Hepatocyte (in vitro differentiated cells): ENCODE measurements at regions not wholly inside any gene's neighbourhood (a gene's known extent, or its start where the extent isn't known, plus 50 kb on each side); places are given as distances from the start of the nearest gene placed in this dataset.
"Not testable (repeated sequence)": the region's sequence is repeated elsewhere in the genome, so short reads cannot be mapped to it uniquely, and the experiment has no call there.

Experiments
- DNase-seq: peaks from one replicate; pipeline ENCODE4 v3.0.0-alpha.2; 2016; ENCODE audit warnings: low spot score
- H2AFZ ChIP-seq: fragments of 200-600 bp; sonication (generic); 2 replicates; pipeline ENCODE4 v1.6.0; 2016; ENCODE audit warnings: antibody characterized with exemption, mild to moderate bottlenecking
- H3K27ac ChIP-seq: fragments of 200-600 bp; sonication (generic); 2 replicates; pipeline ENCODE4 v1.5.1; 2016; ENCODE audit warnings: mild to moderate bottlenecking
- H3K27me3 ChIP-seq: fragments of 200-600 bp; sonication (generic); 2 replicates; pipeline ENCODE4 v1.6.1; 2016
- H3K36me3 ChIP-seq: fragments of 200-600 bp; sonication (generic); replicated peaks from 2 replicates; pipeline ENCODE4 v1.5.1; 2016; ENCODE audit warnings: low read depth; ENCODE audit not compliant: insufficient read depth
- H3K4me1 ChIP-seq: fragments of 200-600 bp; sonication (generic); 2 replicates; pipeline ENCODE4 v1.5.1; 2016; ENCODE audit warnings: mild to moderate bottlenecking, moderate library complexity; ENCODE audit not compliant: insufficient read depth
- H3K4me2 ChIP-seq: fragments of 200-600 bp; sonication (generic); 2 replicates; pipeline ENCODE4 v1.6.0; 2016
- H3K4me3 ChIP-seq: fragments of 200-600 bp; sonication (generic); 2 replicates; pipeline ENCODE4 v1.5.1; 2016; ENCODE audit warnings: mild to moderate bottlenecking
- H3K79me2 ChIP-seq: fragments of 200-600 bp; sonication (generic); 2 replicates; pipeline ENCODE4 v1.6.0; 2017; ENCODE audit warnings: mild to moderate bottlenecking
- H3K9me2 ChIP-seq: fragments of 200-600 bp; sonication (generic); replicated peaks from 2 replicates; pipeline ENCODE4 v1.6.0; 2017; ENCODE audit warnings: mild to moderate bottlenecking; ENCODE audit not compliant: insufficient read depth
- H3K9me3 ChIP-seq: fragments of 200-600 bp; sonication (generic); 2 replicates; pipeline ENCODE4 v1.5.1; 2016; ENCODE audit warnings: low read depth, mild to moderate bottlenecking
- H4K20me1 ChIP-seq: fragments of 200-600 bp; sonication (generic); 2 replicates; pipeline ENCODE4 v1.6.0; 2016; ENCODE audit warnings: mild to moderate bottlenecking; ENCODE audit not compliant: insufficient read depth, poor library complexity, severe bottlenecking
- CTCF ChIP-seq: fragments of 200-600 bp; sonication (generic); IDR thresholded peaks from 2 replicates; pipeline ENCODE4 v1.5.1; 2016; ENCODE audit warnings: antibody characterized with exemption, mild to moderate bottlenecking; ENCODE audit not compliant: poor library complexity
- EZH2 ChIP-seq: fragments of 200-600 bp; sonication (generic); IDR thresholded peaks from 2 replicates; pipeline ENCODE4 v1.6.1; 2016; ENCODE audit warnings: antibody characterized with exemption, mild to moderate bottlenecking, borderline replicate concordance
- EZH2phosphoT487 ChIP-seq: fragments of 200-600 bp; sonication (generic); IDR thresholded peaks from one replicate; pipeline ENCODE4 v1.6.1; 2018; ENCODE audit warnings: antibody characterized with exemption, mild to moderate bottlenecking, low read depth, moderate library complexity; ENCODE audit not compliant: unreplicated experiment, severe bottlenecking
- WGBS: methylation state at CpG from one replicate; pipeline ENCODE4 v1.1.6; 2016; ENCODE audit warnings: low lambda C conversion rate; ENCODE audit errors: missing lambda C conversion rate; 5-methylcytosine and 5-hydroxymethylcytosine counted together

DNA sequence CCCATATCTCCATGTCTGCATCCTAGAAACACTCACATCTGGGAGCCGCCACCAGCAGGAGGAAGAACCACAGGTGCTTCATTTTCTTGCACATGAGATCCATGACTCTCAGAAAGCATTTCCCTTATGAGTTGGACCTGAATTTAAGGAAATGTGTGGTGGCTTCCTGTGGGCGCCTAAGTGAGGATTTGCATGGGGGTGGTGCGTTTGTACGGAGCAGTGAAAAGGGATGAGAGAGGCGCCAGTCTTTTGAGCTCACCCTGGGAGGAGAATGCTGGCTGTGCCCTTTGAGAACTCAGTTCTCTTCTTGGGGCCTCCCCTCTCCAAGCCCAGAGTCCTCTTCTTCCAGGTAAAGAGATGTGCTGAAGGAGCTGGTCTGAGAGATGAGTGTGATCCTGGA is 895.7 kb downstream of the TMEM121 start:
- no peak overlapping the region for H2AFZ ChIP-seq
- H3K4me1 ChIP-seq: no peaks in the 10 kb centered on the region
- no peaks in the 10 kb centered on the region for H4K20me1 ChIP-seq
- no peak overlapping the region for H3K27ac ChIP-seq
- H3K79me2 ChIP-seq: no peaks in the 10 kb centered on the region
- H3K4me2 ChIP-seq: no peak overlapping the region
- no peaks in the 10 kb centered on the region for H3K9me3 ChIP-seq
- no peaks in the 10 kb centered on the region for H3K36me3 ChIP-seq
- whole genome bisulfite sequencing: 64% methylated on average over 5 of the region's 5 CpGs
- no peak for DNase-seq
- no peak overlapping the region for H3K4me3 ChIP-seq
- H3K9me2 ChIP-seq: no peaks in the 10 kb centered on the region
- TF ChIP-seq EZH2 (no peak), EZH2phosphoT487 (no peak), CTCF (no peak)
- no peaks in the 10 kb centered on the region for H3K27me3 ChIP-seq

DNA sequence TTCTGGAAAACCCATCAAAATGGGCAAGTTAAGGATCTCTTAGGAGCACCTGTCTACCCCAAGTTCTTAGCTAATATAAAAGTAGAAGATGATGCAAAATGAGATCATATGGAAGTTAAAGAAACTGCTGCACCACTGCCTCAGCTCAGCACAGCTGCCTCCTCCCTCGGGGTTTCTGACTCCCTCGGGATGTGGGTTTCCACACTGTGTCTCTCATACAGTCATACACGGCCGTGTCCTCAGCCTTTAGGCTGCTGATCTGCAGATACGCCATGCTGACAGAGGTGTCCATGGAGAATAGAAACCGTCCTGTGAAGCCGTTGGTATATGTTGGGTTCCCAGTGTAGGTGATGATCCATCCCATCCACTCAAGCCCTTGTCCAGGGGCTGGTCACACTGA is 898.8 kb downstream of the TMEM121 start:
- not testable (repeated sequence) for H2AFZ ChIP-seq, DNase-seq, H3K4me1 ChIP-seq, H3K27me3 ChIP-seq, H3K9me2 ChIP-seq, H3K4me2 ChIP-seq, H3K4me3 ChIP-seq, H3K9me3 ChIP-seq, H3K36me3 ChIP-seq, H3K27ac ChIP-seq, H4K20me1 ChIP-seq, H3K79me2 ChIP-seq
- WGBS: 57% methylated on average over 7 of the region's 7 CpGs

DNA sequence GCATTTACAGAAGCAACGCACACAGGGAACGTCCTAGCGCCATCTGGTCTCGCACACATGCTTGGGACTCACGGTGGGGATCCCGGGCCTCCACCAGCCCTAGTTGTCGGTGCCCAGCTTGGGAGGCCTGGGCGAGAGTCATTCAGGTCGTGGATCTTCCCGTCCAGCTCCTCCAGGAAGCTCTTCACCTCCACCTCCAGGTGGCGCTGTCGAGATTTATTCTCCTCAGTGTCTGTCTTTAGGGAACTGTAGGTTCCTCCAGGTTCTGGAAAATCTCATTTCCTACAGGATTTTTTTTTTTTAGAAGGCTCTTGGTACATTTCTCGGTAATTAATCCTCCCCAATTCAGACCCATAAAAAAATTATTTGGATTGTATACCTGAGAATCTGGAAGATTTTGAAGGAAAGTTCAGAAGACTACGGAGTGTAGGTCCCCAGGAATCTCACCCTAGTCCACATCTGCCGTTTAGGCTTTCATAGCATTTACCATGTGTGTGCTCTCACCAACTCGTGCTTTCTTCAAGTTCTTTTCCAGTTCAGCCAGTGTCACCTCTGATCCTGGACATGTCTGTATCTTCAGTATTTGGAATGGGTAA is 910.0 kb downstream of the TMEM121 start:
- H3K4me3 ChIP-seq: no peak overlapping the region

DNA sequence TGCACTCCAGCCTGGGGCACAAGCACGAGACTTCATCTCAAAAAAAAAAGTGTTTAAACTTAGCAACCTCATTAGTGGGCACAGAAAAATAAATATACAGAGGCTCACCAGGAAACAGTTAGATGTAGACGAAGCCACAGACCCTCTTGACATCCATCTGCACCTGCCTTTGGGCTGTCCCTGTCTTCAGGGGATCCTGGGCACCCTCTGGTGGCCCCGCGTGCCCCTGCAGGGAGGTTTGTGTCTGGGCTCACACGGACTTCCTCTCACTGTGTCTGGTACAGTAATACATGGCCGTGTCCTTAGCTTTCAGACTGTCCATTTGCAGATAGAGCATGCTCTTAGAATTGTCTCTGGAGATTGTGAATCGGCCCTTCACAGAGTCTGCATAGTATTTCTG is 916.5 kb downstream of the TMEM121 start:
- DNase-seq: no peak
- Histone ChIP-seq H3K4me3 (no peak overlapping the region), H3K27me3 (no peaks in the 10 kb centered on the region), H3K36me3 (no peaks in the 10 kb centered on the region), H4K20me1 (no peaks in the 10 kb centered on the region), H2AFZ (no peak overlapping the region), H3K27ac (no peak overlapping the region), H3K9me2 (no peaks in the 10 kb centered on the region), H3K4me1 (no peaks in the 10 kb centered on the region), H3K79me2 (no peaks in the 10 kb centered on the region), H3K9me3 (no peaks in the 10 kb centered on the region), H3K4me2 (no peak overlapping the region)
- no peak for TF ChIP-seq EZH2phosphoT487
- TF ChIP-seq EZH2: no peak
- TF ChIP-seq CTCF: no peak
- 60% methylated on average over 7 of the region's 7 CpGs for WGBS

More for the DNA sequence above, 910.0 kb downstream of the TMEM121 start:
- Histone ChIP-seq H3K4me1 (no peaks in the 10 kb centered on the region), H3K9me2 (no peaks in the 10 kb centered on the region), H3K4me2 (no peak overlapping the region), H3K27ac (no peak overlapping the region), H2AFZ (no peak overlapping the region), H4K20me1 (no peaks in the 10 kb centered on the region), H3K36me3 (no peaks in the 10 kb centered on the region), H3K79me2 (no peaks in the 10 kb centered on the region), H3K27me3 (no peaks in the 10 kb centered on the region), H3K9me3 (no peaks in the 10 kb centered on the region)
- TF ChIP-seq EZH2 (no peak), EZH2phosphoT487 (no peak), CTCF (no peak)
- 67% methylated on average over 16 of the region's 16 CpGs for WGBS
- DNase-seq: no peak
